Lower leg skin (tissue), 4 donors: ENCODE measurements at regions not wholly inside any gene's neighbourhood (a gene's known extent, or its start where the extent isn't known, plus 50 kb on each side); places are given as distances from the start of the nearest gene placed in this dataset.

Source experiments
- DNase-seq, 2 donors: peaks; one replicate each; pipeline ENCODE4 v3.0.0-alpha.2; 2019; ENCODE audit warnings: low spot score in 2 of 2
- H3K4me3 ChIP-seq: fragments of 200-600 bp; sonication (generic); 2 replicates; pipeline ENCODE4 v1.5.1; 2017; ENCODE audit warnings: mild to moderate bottlenecking, low read depth; ENCODE audit not compliant: poor library complexity, severe bottlenecking
- POLR2A ChIP-seq, 2 donors: fragments of 450-650 bp; IDR thresholded peaks; one replicate each; pipeline ENCODE4 v1.6.1; 2016 to 2017; ENCODE audit warnings: antibody characterized with exemption in 2 of 2, mild to moderate bottlenecking in 1 of 2, moderate library complexity in 1 of 2
- WGBS, 2 donors: methylation state at CpG; one replicate each; pipeline ENCODE4 v1.1.5; 2018; 5-methylcytosine and 5-hydroxymethylcytosine counted together
- intact Hi-C: fragments of 100-400 bp; cut with DNase I; formaldehyde crosslinking; loops from one replicate; pipeline ENCODE4 v1.15.0; 2023; ENCODE audit warnings: low total_unique reads
- TF ChIP-seq, protein P1 (sequence below), 3 donors: fragments of 450-650 bp; IDR thresholded peaks; one replicate each; pipeline ENCODE4 v1.5.1; 2016; ENCODE audit warnings: antibody characterized with exemption in 3 of 3, mild to moderate bottlenecking in 3 of 3, moderate library complexity in 2 of 3

DNA sequence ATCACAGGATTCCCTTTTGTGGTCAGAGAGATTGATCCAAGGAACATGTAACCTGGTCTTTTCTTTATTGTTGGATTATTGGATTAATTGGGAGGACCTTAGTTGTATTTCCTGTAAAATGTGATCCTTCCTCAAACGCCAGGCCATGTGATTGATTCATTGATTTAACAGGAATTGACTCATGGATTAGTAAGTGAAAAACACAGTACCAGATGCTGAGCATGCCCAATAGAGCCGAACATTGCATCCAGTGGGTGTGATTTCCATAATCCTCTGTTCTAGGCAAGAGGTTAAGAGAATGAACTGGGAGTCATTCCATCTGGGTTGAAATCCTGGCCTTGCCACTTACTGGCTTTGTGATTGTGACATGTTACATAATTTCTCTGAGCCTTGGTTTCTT lies 522.3 kb downstream of the MAT2B start:
- no peak overlapping the region for H3K4me3 ChIP-seq
- 54 to 75% methylated on average over 2 of the region's 2 CpGs for WGBS, 2 donors
- TF ChIP-seq POLR2A (IDR thresholded peaks at IDR 0.05) = no peak
- TF ChIP-seq, protein P1, sequence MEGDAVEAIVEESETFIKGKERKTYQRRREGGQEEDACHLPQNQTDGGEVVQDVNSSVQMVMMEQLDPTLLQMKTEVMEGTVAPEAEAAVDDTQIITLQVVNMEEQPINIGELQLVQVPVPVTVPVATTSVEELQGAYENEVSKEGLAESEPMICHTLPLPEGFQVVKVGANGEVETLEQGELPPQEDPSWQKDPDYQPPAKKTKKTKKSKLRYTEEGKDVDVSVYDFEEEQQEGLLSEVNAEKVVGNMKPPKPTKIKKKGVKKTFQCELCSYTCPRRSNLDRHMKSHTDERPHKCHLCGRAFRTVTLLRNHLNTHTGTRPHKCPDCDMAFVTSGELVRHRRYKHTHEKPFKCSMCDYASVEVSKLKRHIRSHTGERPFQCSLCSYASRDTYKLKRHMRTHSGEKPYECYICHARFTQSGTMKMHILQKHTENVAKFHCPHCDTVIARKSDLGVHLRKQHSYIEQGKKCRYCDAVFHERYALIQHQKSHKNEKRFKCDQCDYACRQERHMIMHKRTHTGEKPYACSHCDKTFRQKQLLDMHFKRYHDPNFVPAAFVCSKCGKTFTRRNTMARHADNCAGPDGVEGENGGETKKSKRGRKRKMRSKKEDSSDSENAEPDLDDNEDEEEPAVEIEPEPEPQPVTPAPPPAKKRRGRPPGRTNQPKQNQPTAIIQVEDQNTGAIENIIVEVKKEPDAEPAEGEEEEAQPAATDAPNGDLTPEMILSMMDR (IDR thresholded peaks at IDR 0.05) = no peak
- intact Hi-C loops = no loop called here
- DNase-seq = no peak

- intact Hi-C loops = no loop called here
- no peak for DNase-seq
- 77 to 85% methylated on average over 3 of the region's 3 CpGs for WGBS, 2 donors
- TF ChIP-seq POLR2A (IDR thresholded peaks at IDR 0.05) = no peak
- TF ChIP-seq, protein P1 (IDR thresholded peaks at IDR 0.05) = no peak
- no peak overlapping the region for H3K4me3 ChIP-seq
Observed at GRCh38 chr5:164038128-164038783, 532.8 kb downstream of the MAT2B start.

GRCh38 chr5:164041105-164041504 lies 535.7 kb downstream of the MAT2B start:
- WGBS, 2 donors = 87 to 91% methylated on average over 1 of the region's 1 CpG
- TF ChIP-seq, protein P1 (IDR thresholded peaks at IDR 0.05) = no peak
- no peak for TF ChIP-seq POLR2A (IDR thresholded peaks at IDR 0.05)

GRCh38 chr5:164048359-164048926 lies 543.0 kb downstream of the MAT2B start:
- H3K4me3 ChIP-seq = no peak overlapping the region
- no peak for TF ChIP-seq POLR2A (IDR thresholded peaks at IDR 0.05)
- TF ChIP-seq, protein P1 (IDR thresholded peaks at IDR 0.05) = no peak
- DNase-seq = no peak
- WGBS, 2 donors = 66 to 67% methylated on average over 2 of the region's 2 CpGs
- intact Hi-C loops = no loop called here

More at GRCh38 chr5:164041105-164041504, 535.7 kb downstream of the MAT2B start:
- intact Hi-C loops = no loop called here
- no peak overlapping the region for H3K4me3 ChIP-seq
- DNase-seq = no peak

DNA sequence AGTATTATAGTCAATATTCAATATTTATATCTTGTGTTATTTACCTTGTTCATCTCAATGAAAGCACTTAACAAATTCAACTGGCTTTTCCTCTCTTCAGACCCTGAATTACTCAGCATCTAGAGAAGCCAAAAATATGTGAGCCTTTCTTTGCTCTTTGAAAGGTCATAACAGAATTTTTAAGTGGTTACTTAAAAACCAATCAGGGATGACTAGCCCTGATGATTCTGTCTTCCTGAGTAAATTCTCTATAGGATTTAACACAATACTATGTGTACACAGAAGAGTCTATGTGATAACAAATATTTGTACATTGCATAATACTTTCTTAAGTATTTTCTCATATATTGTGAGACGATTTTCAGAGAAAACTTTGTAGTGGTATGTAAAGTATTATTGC lies 546.3 kb downstream of the MAT2B start:
- no peak overlapping the region for H3K4me3 ChIP-seq
- intact Hi-C loops = no loop called here
- 62 to 67% methylated on average over 1 of the region's 1 CpG for WGBS, 2 donors
- no peak for DNase-seq
- no peak for TF ChIP-seq POLR2A (IDR thresholded peaks at IDR 0.05)
- TF ChIP-seq, protein P1 (IDR thresholded peaks at IDR 0.05) = no peak
